NCI-H2107 (cell line): ENCODE measurements at regions not wholly inside any gene's neighbourhood (a gene's known extent, or its start where the extent isn't known, plus 50 kb on each side); places are given as distances from the start of the nearest gene placed in this dataset.
"Not testable (repeated sequence)": the region's sequence is repeated elsewhere in the genome, so short reads cannot be mapped to it uniquely, and the experiment has no call there.

Experiments used
- DNase-seq: peaks from one replicate; lab custom pipeline; 2025; lab: John Stamatoyannopoulos, UW

DNA sequence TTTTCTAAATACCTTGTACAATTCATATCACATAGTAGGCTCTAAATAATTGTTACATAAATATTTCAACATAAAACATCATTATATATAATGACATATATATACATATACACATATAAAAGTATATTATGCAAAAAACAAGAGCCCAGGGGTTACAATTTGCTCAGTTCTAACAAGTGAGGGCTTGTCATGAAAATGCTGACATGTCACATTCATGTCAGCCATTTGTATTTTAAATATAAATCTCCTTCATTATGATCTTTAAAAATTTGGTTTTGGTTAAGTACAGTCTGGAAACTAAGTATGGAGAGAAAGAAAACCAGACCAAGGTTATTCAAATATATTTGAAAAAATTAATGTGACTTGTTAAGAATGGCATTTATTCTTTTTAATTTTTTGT, 2745.4 kb downstream of the PCDH7 start:
- DNase-seq: no peak

DNA sequence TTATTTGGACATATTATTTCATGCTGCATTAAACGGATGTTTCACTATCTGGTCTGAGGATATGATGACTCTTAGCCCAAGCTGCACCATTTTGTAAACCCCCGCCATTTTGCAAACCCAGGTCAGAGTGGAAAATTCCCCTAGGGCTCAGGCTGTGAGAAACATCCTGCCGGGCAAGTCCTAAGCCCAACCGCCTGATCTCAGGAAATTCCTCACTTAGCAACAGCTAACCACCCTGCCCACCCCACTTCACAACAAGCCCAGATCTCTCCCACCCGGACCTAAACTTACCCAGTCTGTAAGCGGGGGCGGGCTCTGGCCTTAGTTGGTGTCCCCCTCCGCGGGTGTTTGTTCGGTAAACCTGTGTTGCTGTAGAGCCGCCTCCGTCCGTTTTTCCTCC, 2747.1 kb downstream of the PCDH7 start:
- no peak for DNase-seq

DNA sequence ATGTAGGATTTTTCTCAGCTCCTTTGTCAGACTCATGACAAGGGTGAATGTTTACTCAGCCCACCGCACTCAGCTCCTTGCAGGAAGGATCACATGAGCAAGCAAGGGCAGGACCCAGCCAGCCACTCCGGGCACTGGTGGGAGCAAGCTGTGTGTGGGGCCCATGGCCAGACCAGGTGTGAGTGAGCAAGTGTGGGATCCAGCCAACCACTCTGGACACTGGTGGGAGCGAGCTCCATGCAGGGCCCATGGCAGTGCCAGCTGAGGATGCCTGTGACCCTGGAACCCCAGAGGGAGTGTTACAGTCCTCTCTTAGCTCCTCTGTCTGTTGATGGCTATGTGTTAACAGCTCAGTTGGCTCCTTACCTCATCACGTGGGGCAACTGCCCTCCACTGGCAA, 2750.6 kb downstream of the PCDH7 start:
- no peak for DNase-seq

DNA sequence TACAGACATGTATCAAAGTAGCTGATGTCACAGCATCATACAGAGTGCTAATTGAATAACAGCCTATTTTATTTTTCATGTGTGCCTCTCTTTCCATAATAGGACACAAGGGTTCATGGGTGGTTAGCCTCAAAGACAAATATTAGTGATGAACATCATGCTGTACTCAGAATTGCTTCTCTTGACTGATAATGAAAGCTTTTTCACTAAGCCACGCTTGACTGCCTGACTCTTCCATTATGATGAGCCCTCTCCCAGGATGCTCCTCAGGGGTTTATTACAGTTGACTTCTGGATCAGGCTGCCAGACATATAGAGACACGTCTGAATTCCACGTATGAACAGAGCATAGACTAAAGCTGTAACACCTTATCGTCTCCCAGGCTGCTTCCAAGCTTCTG, 2757.5 kb downstream of the PCDH7 start:
- no peak for DNase-seq

DNA sequence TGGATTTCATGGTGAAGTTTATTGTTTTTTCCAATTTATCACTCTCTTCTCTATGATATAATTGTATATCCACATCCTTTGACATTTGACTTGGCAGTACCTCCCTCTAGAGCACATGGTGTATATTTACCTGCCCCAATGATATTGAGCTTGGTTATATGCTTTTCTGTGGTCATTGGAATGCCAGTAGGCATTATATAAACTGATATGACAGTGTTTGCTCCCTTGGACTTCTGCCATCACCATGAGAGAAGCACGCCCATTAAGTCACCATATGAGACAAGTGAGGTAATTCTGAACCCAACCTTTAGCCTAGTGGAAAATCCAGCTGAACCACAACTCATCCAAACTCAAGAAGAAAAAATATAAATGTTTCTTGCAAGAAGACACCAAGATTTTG, 2761.5 kb downstream of the ARAP2 start:
- no peak for DNase-seq

DNA sequence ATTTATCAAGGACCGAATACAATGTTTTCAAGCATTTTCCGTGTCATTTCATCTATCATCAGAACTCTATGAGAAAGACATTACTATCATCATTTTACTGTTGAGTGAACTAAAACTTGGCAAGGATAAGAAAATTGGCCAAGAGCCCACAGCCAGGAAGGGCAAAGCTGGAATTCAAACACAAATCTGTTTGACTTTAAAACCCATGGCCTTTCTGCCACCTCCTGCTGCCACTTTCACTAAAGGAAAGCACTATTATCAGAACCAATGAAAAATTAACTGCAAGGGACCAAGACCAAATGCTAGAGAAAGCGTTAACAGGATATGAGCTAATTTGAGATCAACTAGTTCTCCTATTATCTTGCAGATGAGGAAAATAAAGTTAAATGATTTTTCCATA, 2759.2 kb downstream of the ARAP2 start:
- no peak for DNase-seq

DNA sequence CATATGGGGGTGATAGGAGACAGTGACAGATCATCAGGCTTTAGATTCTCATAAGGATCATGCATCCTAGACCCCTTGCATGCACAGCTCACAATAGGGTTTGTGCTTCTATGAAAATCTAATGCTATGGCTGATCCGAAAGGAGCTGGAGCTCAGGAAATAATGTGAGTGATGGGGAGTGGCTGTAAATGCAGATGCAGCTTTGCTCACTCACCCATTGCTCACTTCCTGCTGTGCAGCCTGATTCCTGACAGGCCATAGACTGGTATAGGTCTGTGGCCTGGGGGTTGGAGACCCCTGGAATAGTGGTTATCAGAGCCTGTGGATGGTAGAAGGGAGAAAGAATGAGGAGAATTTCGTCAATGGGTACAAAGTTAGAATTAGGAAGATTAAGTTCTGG, 2751.1 kb downstream of the ARAP2 start:
- DNase-seq: no peak

DNA sequence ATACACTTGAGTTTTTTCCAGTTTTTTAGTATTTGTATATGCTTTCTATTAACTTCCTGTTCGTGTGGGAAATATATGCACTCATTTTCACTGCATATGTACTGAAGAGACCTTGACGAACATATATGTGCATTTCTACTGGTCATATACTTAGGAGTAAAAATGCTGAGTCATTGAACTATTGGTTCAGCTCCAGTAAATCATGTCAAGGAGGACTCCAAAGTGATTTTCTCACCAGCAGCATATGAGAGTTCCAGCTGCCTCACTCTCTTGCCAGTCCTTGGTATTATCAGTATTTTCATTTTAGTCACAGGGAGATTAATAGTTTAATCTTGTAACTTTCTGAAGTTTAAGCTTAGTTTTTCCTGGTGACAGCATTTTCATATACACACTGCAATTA, 2750.2 kb downstream of the ARAP2 start:
- no peak for DNase-seq

DNA sequence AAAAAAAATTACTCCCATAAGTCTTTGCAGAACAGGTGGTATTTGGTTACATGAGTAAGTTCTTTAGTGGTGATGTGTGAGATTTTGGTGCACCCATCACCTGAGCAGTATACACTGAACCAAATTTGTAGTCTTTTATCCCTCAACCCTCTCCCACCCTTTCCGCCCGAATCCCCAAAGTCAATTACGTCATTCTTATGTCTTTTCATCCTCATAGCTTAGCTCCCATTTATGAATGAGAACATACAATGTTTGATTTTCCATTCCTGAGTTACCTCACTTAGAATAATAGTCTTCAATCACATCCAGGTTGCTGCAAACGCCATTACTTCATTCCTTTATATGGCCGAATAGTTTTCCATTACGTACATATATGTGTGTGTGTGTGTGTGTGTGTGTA, 2742.7 kb downstream of the ARAP2 start:
- DNase-seq: not testable (repeated sequence)

DNA sequence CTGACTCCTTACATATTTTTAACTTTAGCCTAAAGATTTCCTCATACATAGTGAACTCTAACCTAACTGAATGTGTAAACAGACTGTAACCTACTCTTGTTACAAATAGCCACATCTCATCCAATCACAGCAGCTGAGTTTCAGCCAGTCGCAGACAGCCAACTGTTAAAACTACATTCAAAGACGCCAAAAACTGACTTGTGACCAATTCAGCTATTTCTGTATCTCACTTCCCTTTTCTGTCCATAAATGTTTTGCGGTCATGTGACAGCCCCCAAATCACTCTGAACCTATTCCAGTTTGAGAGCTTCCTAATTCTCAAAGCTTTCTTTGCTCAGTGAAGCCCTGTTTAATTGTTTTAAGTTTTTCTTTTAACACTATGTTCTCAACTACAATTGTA, 2731.9 kb downstream of the ARAP2 start:
- no peak for DNase-seq

DNA sequence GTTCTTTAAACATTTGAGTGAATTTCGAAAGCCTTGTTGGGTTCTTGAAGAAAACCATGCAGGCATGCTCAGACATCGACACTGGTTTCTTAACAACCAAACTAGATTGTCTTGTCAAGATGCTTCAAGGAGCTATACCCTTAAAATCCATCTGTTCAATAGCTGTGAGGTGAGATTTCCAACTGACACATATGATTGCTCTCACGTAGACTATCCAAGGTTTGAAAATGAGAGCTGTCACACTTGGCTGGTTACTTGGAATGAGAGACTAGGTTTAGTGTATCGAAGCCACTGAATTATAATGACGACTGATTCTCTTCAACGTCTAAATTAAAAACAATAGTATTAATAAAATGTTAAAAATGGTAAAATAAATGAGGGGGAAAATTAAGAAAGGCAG, 2725.5 kb downstream of the ARAP2 start:
- no peak for DNase-seq

DNA sequence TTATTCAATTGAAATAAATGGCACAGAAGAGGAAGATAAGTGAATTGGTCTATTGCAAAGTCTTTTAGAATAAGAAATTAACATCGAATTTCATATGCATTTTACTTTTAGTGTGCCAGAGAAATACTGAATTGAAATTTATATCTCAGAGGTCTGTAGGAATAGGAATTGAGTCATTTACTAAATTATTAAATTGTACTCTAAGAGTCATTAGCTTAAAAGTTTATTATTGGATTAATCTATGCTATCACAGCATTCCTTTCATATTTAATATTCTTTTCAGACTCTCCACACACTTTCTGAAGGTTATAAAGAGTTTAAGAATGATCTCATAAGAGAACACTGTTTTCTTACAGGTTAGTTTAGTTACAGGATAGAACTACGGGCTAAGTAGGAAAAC, 2711.5 kb downstream of the ARAP2 start:
- DNase-seq: no peak

DNA sequence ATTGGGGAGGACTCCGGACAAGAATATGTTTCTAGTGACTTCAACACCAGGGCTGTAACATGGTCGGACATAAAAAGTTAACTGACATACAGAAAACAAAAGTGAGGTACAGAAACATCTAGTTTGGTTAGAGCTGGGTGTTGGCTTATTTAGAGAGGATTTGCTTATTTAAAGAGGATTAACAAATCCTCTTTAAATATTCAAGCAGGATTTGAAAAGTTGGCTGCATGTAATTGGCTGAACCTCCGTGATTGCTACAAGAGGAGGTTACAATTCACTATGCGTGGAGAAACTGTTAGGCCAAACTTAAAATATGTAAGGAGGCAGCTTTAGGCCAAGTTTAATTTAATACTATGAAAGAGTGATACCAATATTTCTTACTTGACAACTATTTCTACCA, 2707.4 kb downstream of the ARAP2 start:
- no peak for DNase-seq

DNA sequence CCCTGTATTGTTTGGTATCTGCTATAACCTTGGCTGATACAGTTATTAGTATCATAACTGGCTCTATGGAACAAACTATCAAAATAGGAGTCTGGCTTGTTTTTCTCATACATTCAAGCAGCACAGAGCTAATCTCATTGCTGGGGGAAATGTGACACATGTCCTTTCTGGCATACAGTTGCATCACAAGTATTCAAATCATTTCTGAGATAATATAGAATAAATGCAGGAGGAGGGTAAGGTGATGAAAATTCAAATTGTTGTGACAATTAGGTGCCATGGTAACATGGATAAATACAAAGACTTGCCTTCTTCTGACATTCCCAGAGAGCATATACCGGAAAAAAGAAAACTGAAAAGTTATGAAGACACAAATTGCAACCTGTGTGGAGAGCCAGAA, 2706.8 kb downstream of the ARAP2 start:
- DNase-seq: no peak

DNA sequence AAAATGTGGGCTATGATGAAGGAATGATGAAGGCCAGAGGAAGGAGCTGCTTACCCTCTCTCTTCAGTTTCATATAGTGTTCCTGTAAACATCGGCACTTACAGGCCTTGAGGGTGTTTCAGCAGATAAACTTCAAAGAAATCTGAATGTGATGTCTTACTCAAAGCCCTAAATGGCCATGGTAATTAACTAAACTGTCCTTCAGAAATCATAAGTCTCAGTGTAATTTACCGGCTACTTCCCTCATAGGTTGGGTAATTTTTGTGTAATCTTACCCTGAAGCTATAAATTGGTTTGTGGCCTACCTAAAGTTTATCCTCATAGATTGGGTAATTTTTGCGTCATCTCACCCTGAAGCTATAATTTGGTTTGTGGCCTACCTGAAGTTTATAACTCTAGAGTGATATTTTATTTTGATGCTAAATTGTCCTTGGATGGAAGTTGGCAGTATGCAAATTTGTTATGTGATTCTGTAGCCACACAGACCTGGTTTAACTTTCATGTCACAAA, 2700.3 kb downstream of the ARAP2 start:
- no peak for DNase-seq

DNA sequence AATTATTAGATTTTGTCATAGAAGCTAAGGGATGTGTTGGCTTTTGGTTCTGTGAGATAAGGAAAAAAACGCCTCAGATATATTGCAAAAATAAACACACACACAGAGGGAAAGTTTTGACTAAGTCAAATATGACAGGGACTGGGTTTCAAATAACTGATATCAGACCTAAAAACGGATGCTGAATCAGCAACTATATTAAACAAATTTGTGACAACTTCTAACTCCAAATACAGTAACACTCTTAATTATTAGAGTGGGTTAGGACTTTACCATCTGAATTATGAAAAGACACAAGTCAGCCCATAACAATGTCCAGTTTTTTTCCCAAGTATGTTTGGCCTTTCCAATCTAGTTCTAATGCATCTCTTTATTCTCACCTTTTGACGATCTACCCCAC, 2693.1 kb downstream of the ARAP2 start:
- no peak for DNase-seq

DNA sequence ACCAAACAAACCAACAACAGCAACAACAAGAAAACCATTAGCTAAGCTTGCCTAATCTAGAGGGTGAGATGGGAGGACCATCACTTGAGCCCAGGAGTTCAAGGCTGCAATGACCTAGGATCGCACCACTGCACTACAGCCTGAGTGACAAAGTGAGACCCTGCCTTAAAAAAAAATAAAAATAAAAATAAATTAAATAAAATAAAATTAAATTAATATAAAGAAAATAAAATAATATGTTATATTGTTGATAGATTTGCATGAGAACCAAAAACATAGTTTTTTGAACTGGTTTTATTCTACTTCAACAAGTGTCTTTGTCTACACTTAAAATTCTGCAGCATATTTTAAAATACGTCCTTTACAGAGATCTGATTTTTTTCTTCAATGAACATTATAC, 2683.1 kb downstream of the ARAP2 start:
- no peak for DNase-seq

DNA sequence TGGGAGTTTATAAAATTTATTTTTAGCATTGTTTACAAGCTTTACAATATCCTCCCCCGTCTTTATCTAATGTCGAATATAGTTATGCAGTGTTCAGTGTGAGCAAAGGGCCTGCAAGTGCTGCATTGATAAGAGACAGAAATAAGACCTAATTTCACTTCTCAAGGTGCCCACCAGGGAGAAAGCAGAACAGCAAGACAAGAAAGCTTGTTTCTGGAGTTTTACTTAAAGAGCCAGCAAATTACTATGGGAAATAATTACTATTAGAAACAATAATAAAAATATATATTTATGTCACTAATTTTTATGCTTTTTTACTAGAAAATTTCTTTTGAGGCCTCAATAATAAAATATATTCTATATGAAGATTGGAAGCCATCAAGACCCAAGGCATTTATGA, 2677.7 kb downstream of the ARAP2 start:
- DNase-seq: no peak

DNA sequence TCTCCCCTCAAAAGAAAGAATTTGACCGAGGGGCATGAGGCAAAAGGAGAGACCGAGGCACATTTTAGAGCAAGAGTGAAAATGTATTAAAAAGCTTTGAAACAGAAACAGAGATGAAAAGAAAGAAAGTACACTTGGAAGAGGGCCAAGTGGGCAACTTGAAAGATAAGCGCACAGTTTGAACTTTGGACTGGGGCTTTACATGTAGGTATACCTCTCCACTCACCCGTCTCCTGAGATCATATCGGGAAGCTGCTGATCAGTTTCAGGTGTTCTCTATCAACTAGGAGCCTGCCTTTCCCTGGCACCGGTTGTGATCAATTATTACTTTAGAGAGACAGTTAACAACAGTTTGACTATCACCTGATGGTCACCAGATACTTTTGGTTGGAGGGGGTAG, 2666.5 kb downstream of the ARAP2 start:
- DNase-seq: no peak

DNA sequence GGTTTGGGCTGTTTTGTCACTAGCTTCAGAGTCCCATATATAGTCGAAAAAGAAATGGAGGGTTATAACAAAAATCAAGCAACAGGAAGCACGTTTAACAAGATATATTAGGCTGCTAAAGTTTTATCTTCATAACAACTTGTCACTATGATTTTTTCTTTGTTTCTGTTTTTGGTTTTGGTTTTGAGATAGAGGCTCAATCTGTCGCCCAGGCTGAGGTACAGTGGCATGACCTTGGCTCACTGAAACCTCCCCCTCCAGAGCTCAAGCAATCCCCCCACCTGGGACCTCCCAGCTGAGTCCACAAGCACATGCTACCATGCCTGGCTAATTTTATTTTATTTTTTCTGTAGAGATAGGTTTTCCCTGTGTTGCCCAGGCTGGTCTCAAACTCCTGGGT, 2664.4 kb downstream of the ARAP2 start:
- no peak for DNase-seq

DNA sequence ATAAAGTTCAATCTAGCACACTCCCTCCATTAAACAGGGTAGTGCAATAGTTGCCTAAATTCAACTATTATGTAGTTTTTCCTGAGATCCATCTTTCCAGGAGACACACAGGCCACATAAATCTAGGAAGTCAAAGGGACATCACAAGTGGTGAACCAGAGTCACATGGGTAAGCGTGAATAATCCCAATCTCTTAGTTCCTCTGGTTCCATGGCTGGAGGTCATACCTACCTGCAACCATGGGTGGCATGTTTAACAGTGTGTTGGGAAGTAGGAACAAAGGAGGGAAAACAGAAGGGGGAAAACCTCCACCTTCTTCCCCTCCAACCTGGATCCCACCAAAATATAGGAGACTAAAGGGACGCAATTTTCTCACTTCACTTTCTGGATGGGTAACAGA, 2651.6 kb downstream of the ARAP2 start:
- no peak for DNase-seq

DNA sequence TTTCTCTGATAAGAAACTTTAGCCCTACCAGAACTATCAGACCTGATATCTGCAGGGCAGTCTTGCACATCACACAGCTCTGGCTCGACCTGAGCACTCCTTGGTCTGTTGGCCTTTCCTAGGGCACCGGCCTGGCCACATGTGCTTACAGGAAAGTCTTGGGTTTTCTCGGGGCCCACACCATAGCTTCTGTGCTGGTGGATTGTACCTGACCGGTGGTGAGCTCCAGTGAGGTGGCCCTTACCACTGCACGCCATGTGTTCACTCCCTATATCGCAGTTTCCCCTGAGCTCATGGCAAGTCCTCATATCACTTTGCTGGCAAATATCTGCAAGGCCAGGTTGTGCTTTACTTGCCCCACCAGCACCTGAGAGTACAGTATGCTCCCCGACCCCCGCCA, 2637.4 kb downstream of the ARAP2 start:
- DNase-seq: no peak

DNA sequence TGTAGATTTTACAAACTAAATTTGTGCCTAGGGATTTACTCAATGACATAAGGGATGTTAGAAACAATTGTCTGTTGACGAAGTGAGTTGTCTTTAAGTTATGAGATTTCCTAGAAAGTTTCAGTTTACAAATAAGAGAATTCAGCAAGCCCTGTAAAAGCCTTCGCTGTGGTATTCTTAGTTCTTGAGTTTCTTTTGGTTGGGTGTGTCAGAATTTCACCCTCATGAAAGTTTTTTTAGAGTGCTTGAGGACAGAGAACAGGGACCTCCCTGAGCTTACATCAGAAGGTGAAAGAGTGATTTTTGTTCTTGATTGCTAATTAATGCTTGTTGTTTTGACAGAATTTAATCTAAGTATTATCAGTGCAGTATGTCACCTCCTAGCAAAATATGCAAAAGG, 2628.2 kb downstream of the ARAP2 start:
- DNase-seq: no peak

DNA sequence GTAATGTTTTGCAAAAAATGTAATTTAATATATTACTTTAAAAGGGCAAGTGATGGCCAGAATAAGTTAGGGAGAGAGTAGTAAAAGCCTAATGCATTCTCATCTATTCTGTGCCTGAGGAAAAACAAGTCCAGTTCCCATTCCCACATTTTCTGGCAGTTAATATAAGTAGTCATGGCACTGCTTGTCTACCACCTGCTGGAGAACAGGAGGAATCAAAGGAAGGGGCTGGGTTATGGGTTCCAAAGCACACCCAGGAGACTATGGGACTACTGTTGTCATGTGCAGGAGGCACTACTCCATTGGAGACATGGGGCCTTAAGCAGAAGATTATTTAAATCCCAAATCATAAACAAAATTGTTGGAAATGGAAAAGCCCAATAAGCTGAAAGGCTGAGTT, 2618.6 kb downstream of the ARAP2 start:
- DNase-seq: no peak

DNA sequence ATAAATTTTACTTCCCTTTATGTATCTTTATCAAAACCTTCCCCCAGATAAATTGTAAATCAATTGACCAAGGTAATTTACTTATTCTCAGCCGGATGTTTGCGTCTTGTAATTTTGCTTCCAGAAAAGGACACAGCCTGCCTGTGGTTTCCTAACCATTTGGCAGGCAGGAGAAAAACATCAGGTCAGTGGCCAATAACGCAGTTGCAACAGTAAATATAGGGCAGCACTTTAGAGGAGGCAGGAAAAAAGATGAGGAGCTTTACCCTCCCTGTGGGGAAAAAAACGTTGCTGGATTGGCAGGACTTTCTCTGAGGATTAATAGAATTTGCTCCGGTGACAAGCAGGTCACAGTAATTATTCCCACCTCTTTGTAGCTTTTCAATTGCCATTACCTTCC, 2618.1 kb downstream of the ARAP2 start:
- DNase-seq: no peak
